GM18907 (cell line): ENCODE measurements at regions not wholly inside any gene's neighbourhood (a gene's known extent, or its start where the extent isn't known, plus 50 kb on each side); places are given as distances from the start of the nearest gene placed in this dataset.

Experiments
- ATAC-seq: cut with Tn5 transposase; IDR thresholded peaks from one replicate; pipeline ENCODE4 v1.9.1; 2021; ENCODE audit warnings: mild to moderate bottlenecking, moderate library complexity; ENCODE audit not compliant: unreplicated experiment

GRCh38 chr14:86683561-86683960, 1153.6 kb downstream of the FLRT2 start:
- ATAC-seq: no peak

- ATAC-seq: no peak
These were observed 1145.1 kb downstream of the FLRT2 start for GRCh38 chr14:86675059-86675458.

GRCh38 chr14:86673523-86673969, 1143.6 kb downstream of the FLRT2 start:
- no peak for ATAC-seq

- no peak for ATAC-seq
These were observed 1142.1 kb downstream of the FLRT2 start for GRCh38 chr14:86672080-86672479.

- no peak for ATAC-seq
These were observed 1136.0 kb downstream of the FLRT2 start for GRCh38 chr14:86665975-86666374.

GRCh38 chr14:86662334-86662733, 1132.4 kb downstream of the FLRT2 start:
- ATAC-seq: no peak

- ATAC-seq: no peak
These were observed 1124.7 kb downstream of the FLRT2 start for GRCh38 chr14:86654558-86655184.

- ATAC-seq: no peak
These were observed 1122.6 kb downstream of the FLRT2 start for GRCh38 chr14:86652526-86652925.

- no peak for ATAC-seq
These were observed 1117.0 kb downstream of the FLRT2 start for GRCh38 chr14:86646696-86647690.

- ATAC-seq: no peak
These were observed 1116.2 kb downstream of the FLRT2 start for GRCh38 chr14:86646125-86646524.

GRCh38 chr14:86641310-86641709, 1111.4 kb downstream of the FLRT2 start:
- ATAC-seq: no peak

- no peak for ATAC-seq
These were observed 1110.3 kb downstream of the FLRT2 start for GRCh38 chr14:86640288-86640687.

- ATAC-seq: no peak
These were observed 1109.7 kb downstream of the FLRT2 start for GRCh38 chr14:86639666-86640065.

GRCh38 chr14:86639146-86639545, 1109.2 kb downstream of the FLRT2 start:
- no peak for ATAC-seq

- ATAC-seq: no peak
These were observed 1097.1 kb downstream of the FLRT2 start for GRCh38 chr14:86627080-86627479.

GRCh38 chr14:86626530-86626929, 1096.6 kb downstream of the FLRT2 start:
- ATAC-seq: no peak

- no peak for ATAC-seq
These were observed 1095.7 kb downstream of the FLRT2 start for GRCh38 chr14:86625637-86626036.

GRCh38 chr14:86619726-86620125, 1089.8 kb downstream of the FLRT2 start:
- no peak for ATAC-seq

- no peak for ATAC-seq
These were observed 1083.8 kb downstream of the FLRT2 start for GRCh38 chr14:86613786-86614185.

- ATAC-seq: no peak
These were observed 1083.2 kb downstream of the FLRT2 start for GRCh38 chr14:86613126-86613525.

GRCh38 chr14:86604561-86604960, 1074.6 kb downstream of the FLRT2 start:
- no peak for ATAC-seq

- ATAC-seq: no peak
These were observed 1072.3 kb downstream of the FLRT2 start for GRCh38 chr14:86602263-86602662.
